Neural progenitor cell (in vitro differentiated cells): ENCODE measurements at regions not wholly inside any gene's neighbourhood (a gene's known extent, or its start where the extent isn't known, plus 50 kb on each side); places are given as distances from the start of the nearest gene placed in this dataset.

Source experiments
- DNase-seq: peaks from one replicate; pipeline ENCODE4 v3.0.0-alpha.2; 2016; ENCODE audit warnings: low spot score
- H2AFZ ChIP-seq: fragments of 200-600 bp; sonication (generic); replicated peaks from 2 replicates; pipeline ENCODE4 v1.6.1; 2016; ENCODE audit warnings: antibody characterized with exemption
- H3F3A ChIP-seq: fragments of 200-600 bp; sonication (generic); 2 replicates; pipeline ENCODE4 v1.6.1; 2016; ENCODE audit warnings: antibody characterized with exemption, low read depth
- H3K27ac ChIP-seq: fragments of 200-600 bp; sonication (generic); 2 replicates; pipeline ENCODE4 v1.5.1; 2016; ENCODE audit warnings: mild to moderate bottlenecking
- H3K27me3 ChIP-seq: fragments of 200-600 bp; sonication (generic); 2 replicates; pipeline ENCODE4 v1.6.1; 2016; ENCODE audit warnings: mild to moderate bottlenecking, moderate library complexity
- H3K36me3 ChIP-seq: fragments of 200-600 bp; sonication (generic); 2 replicates; pipeline ENCODE4 v1.5.1; 2016
- H3K4me1 ChIP-seq: fragments of 200-600 bp; sonication (generic); 2 replicates; pipeline ENCODE4 v1.6.1; 2016; ENCODE audit warnings: mixed run types
- H3K4me2 ChIP-seq: fragments of 200-600 bp; sonication (generic); 2 replicates; pipeline ENCODE4 v1.6.1; 2016
- H3K4me3 ChIP-seq: fragments of 200-600 bp; sonication (generic); 2 replicates; pipeline ENCODE4 v1.5.1; 2016
- H3K79me2 ChIP-seq: fragments of 200-600 bp; sonication (generic); 2 replicates; pipeline ENCODE4 v1.6.1; 2016; ENCODE audit warnings: low read depth
- H3K9ac ChIP-seq: fragments of 200-600 bp; sonication (generic); 2 replicates; pipeline ENCODE4 v1.6.1; 2016
- H3K9me3 ChIP-seq: fragments of 200-600 bp; sonication (generic); 2 replicates; pipeline ENCODE4 v1.5.1; 2016; ENCODE audit warnings: low read depth
- H4K20me1 ChIP-seq: fragments of 200-600 bp; sonication (generic); 2 replicates; pipeline ENCODE4 v1.6.1; 2016; ENCODE audit warnings: low read depth
- H3K27ac Mint-ChIP-seq: 3 replicates; pipeline ENCODE4 v1.8.0; 2021; ENCODE audit warnings: mixed read lengths
- H3K27me3 Mint-ChIP-seq: 2 replicates; pipeline ENCODE4 v1.8.0; 2022; ENCODE audit warnings: low read depth, mild to moderate bottlenecking, inconsistent platforms, moderate library complexity, mixed read lengths; ENCODE audit not compliant: insufficient read depth
- H3K36me3 Mint-ChIP-seq: 3 replicates; pipeline ENCODE4 v1.8.0; 2021; ENCODE audit warnings: mixed read lengths
- H3K4me1 Mint-ChIP-seq: 3 replicates; pipeline ENCODE4 v1.8.0; 2021; ENCODE audit warnings: mixed read lengths
- H3K4me3 Mint-ChIP-seq: 3 replicates; pipeline ENCODE4 v1.8.0; 2021; ENCODE audit warnings: mild to moderate bottlenecking, moderate library complexity, mixed read lengths
- H3K9me3 Mint-ChIP-seq: 3 replicates; pipeline ENCODE4 v1.8.0; 2020; ENCODE audit warnings: mixed read lengths
- CTCF ChIP-seq: fragments of 200-600 bp; sonication (generic); IDR thresholded peaks from 2 replicates; pipeline ENCODE4 v1.5.1; 2017; ENCODE audit warnings: antibody characterized with exemption, mild to moderate bottlenecking
- EZH2 ChIP-seq: fragments of 200-600 bp; sonication (generic); IDR thresholded peaks from 2 replicates; pipeline ENCODE4 v1.6.1; 2017; ENCODE audit warnings: antibody characterized with exemption, mild to moderate bottlenecking, moderate library complexity
- EZH2phosphoT487 ChIP-seq: fragments of 200-600 bp; sonication (generic); IDR thresholded peaks from 2 replicates; pipeline ENCODE4 v1.6.1; 2017; ENCODE audit warnings: antibody characterized with exemption

- no peak overlapping the region for H3K27ac Mint-ChIP-seq
- no peak overlapping the region for H3K4me3 ChIP-seq
- no peak overlapping the region for H3K4me2 ChIP-seq
- H3F3A ChIP-seq, result no peaks in the 10 kb centered on the region
- H4K20me1 ChIP-seq, result no peaks in the 10 kb centered on the region
- H3K4me1 Mint-ChIP-seq, result no peaks in the 10 kb centered on the region
- H3K79me2 ChIP-seq, result no peaks in the 10 kb centered on the region
- no peaks in the 10 kb centered on the region for H3K36me3 Mint-ChIP-seq
- H2AFZ ChIP-seq, result no peak overlapping the region
- H3K4me1 ChIP-seq, result peaks cover 8% of the 10 kb centered on the region
- H3K9me3 ChIP-seq, result no peaks in the 10 kb centered on the region
- no peaks in the 10 kb centered on the region for H3K9me3 Mint-ChIP-seq
- H3K27me3 Mint-ChIP-seq, result peaks cover 18% of the 10 kb centered on the region
- TF ChIP-seq EZH2phosphoT487 (no peak), CTCF (no peak), EZH2 (no peak)
- H3K9ac ChIP-seq, result no peak overlapping the region
- H3K27ac ChIP-seq, result no peak overlapping the region
- DNase-seq, result no peak
- H3K27me3 ChIP-seq, result peaks cover 14% of the 10 kb centered on the region
- no peak overlapping the region for H3K4me3 Mint-ChIP-seq
- no peaks in the 10 kb centered on the region for H3K36me3 ChIP-seq
Observed at GRCh38 chr9:97763874-97764273, 66.7 kb upstream of the XPA start.

DNA sequence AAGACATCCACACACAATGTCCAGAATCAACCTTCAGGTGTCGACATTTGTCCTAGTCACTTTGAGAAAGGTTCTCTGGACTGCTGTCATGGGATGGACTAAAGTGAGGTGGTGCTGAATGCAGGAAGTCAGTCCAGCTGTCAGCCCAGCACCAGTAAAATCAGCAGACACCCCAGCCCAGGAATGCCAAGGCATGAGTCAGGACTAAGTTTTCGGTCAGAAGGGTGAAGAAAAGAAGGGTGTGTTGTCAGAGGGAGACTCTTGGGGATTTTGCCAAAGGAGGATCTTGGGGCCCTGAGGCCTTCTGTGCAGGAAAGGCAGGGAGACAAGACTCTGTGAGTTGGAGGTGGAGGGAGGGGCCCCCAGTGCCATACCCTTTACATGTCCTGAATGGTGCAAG lies 69.0 kb upstream of the XPA start:
- H4K20me1 ChIP-seq, result no peaks in the 10 kb centered on the region
- H2AFZ ChIP-seq, result no peak overlapping the region
- H3K27ac ChIP-seq, result no peak overlapping the region
- no peaks in the 10 kb centered on the region for H3K9me3 Mint-ChIP-seq
- H3K27me3 Mint-ChIP-seq, result peaks cover 19% of the 10 kb centered on the region
- no peak overlapping the region for H3K9ac ChIP-seq
- no peaks in the 10 kb centered on the region for H3K36me3 Mint-ChIP-seq
- no peak overlapping the region for H3K4me2 ChIP-seq
- H3K4me3 Mint-ChIP-seq, result no peak overlapping the region
- H3K4me3 ChIP-seq, result no peak overlapping the region
- H3K4me1 ChIP-seq, result peaks cover 19% of the 10 kb centered on the region
- peaks cover 7% of the 10 kb centered on the region for H3K4me1 Mint-ChIP-seq
- H3F3A ChIP-seq, result no peaks in the 10 kb centered on the region
- no peaks in the 10 kb centered on the region for H3K9me3 ChIP-seq
- DNase-seq, result no peak
- no peaks in the 10 kb centered on the region for H3K36me3 ChIP-seq
- no peak overlapping the region for H3K27ac Mint-ChIP-seq
- H3K27me3 ChIP-seq, result peaks cover 30% of the 10 kb centered on the region
- H3K79me2 ChIP-seq, result no peaks in the 10 kb centered on the region
- no peak for TF ChIP-seq CTCF
- TF ChIP-seq EZH2, result no peak
- no peak for TF ChIP-seq EZH2phosphoT487

- Mint-ChIP-seq H3K9me3 (no peaks in the 10 kb centered on the region), H3K27me3 (peaks cover 18% of the 10 kb centered on the region), H3K4me3 (no peak overlapping the region), H3K4me1 (peaks cover 9% of the 10 kb centered on the region), H3K27ac (no peak overlapping the region), H3K36me3 (no peaks in the 10 kb centered on the region)
- no peaks in the 10 kb centered on the region for H3F3A ChIP-seq
- H3K36me3 ChIP-seq, result no peaks in the 10 kb centered on the region
- H3K9me3 ChIP-seq, result no peaks in the 10 kb centered on the region
- H2AFZ ChIP-seq, result no peak overlapping the region
- no peak overlapping the region for H3K4me2 ChIP-seq
- DNase-seq, result no peak
- H4K20me1 ChIP-seq, result peaks cover 2% of the 10 kb centered on the region
- peaks cover 36% of the 10 kb centered on the region for H3K27me3 ChIP-seq
- H3K4me1 ChIP-seq, result peaks cover 23% of the 10 kb centered on the region
- H3K27ac ChIP-seq, result no peak overlapping the region
- no peak for TF ChIP-seq EZH2
- TF ChIP-seq CTCF, result no peak
- no peak for TF ChIP-seq EZH2phosphoT487
- no peaks in the 10 kb centered on the region for H3K79me2 ChIP-seq
- no peak overlapping the region for H3K4me3 ChIP-seq
- H3K9ac ChIP-seq, result no peak overlapping the region
Observed at GRCh38 chr9:97766610-97767009, 69.5 kb upstream of the XPA start.

DNA sequence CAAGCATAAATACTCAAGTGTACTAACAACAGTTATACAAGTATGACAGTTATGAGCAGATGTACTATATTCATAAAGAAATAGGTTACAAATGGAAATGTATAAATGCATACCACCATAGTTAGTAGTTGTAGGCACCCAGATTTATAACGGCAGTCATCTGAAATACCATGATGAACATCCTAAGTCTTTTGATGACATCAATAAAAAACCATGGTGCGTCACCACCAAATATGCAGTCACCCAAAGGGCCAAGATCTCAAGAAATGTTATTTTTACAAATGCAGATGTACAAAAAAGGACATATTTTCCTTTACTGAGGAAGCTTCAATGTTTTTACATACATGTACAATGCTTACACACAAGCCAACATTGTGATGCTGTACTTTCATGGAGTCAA lies 70.8 kb upstream of the XPA start:
- no peak overlapping the region for H3K27ac ChIP-seq
- no peak overlapping the region for H2AFZ ChIP-seq
- peaks cover 12% of the 10 kb centered on the region for H4K20me1 ChIP-seq
- no peak for DNase-seq
- peaks cover 6% of the 10 kb centered on the region for H3F3A ChIP-seq
- no peak overlapping the region for H3K9ac ChIP-seq
- H3K4me2 ChIP-seq, result no peak overlapping the region
- Mint-ChIP-seq H3K27me3 (peaks cover 8% of the 10 kb centered on the region), H3K4me1 (peaks cover 18% of the 10 kb centered on the region), H3K9me3 (no peaks in the 10 kb centered on the region), H3K27ac (no peak overlapping the region), H3K4me3 (no peak overlapping the region), H3K36me3 (no peaks in the 10 kb centered on the region)
- no peaks in the 10 kb centered on the region for H3K9me3 ChIP-seq
- no peaks in the 10 kb centered on the region for H3K79me2 ChIP-seq
- H3K36me3 ChIP-seq, result no peaks in the 10 kb centered on the region
- H3K4me1 ChIP-seq, result peaks cover 34% of the 10 kb centered on the region
- peaks cover 36% of the 10 kb centered on the region for H3K27me3 ChIP-seq
- H3K4me3 ChIP-seq, result no peak overlapping the region
- TF ChIP-seq EZH2 (no peak), CTCF (no peak), EZH2phosphoT487 (no peak)
